SJSA1 (cell line): ENCODE measurements at regions not wholly inside any gene's neighbourhood (a gene's known extent, or its start where the extent isn't known, plus 50 kb on each side); places are given as distances from the start of the nearest gene placed in this dataset.

Source experiments
- DNase-seq, 2 experiments: peaks; one replicate each; pipeline ENCODE4 v3.0.0-alpha.2; 2015 to 2020; ENCODE audit warnings: low spot score in 2 of 2, low read depth in 1 of 2
- H3K27ac ChIP-seq: fragments of 250-450 bp; sonication (Bioruptor Pico); 2 replicates; pipeline ENCODE4 v1.5.1; 2020; ENCODE audit warnings: mild to moderate bottlenecking, moderate library complexity
- H3K27me3 ChIP-seq: fragments of 250-450 bp; sonication (Bioruptor Pico); replicated peaks from 2 replicates; pipeline ENCODE4 v1.5.1; 2020; ENCODE audit warnings: mild to moderate bottlenecking, moderate library complexity
- H3K36me3 ChIP-seq: fragments of 250-450 bp; sonication (Bioruptor Pico); 2 replicates; pipeline ENCODE4 v1.5.1; 2020; ENCODE audit warnings: mild to moderate bottlenecking
- H3K4me1 ChIP-seq: fragments of 250-450 bp; sonication (Bioruptor Pico); replicated peaks from 2 replicates; pipeline ENCODE4 v1.6.1; 2021; ENCODE audit warnings: mild to moderate bottlenecking
- H3K4me3 ChIP-seq: fragments of 250-450 bp; sonication (Bioruptor Pico); 2 replicates; pipeline ENCODE4 v1.5.1; 2020; ENCODE audit warnings: mild to moderate bottlenecking
- H3K9me3 ChIP-seq: fragments of 250-450 bp; sonication (Bioruptor Pico); replicated peaks from 2 replicates; pipeline ENCODE4 v1.5.1; 2020; ENCODE audit warnings: mild to moderate bottlenecking

DNA sequence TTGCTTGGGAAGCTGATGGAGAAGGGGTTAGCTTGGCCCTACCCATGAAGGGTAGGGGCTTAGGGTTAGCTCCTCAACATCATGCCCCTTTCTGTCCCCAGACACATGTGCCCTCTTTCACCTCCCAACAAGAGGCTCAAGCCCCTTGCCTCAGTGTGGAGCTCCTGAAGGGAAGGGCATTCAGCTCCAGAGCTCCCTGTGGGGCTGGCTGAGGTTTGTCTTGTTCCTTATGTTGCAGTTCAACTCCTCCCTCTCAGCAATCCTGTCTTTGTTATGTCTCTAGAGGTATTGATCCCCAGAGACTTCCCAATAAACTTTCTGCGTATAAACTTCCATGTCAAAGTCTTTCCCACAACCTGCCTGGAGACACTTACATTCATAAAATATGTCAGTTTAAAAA lies 252.2 kb upstream of the SP4 start:
- no peaks in the 10 kb centered on the region for H3K9me3 ChIP-seq
- no peak for DNase-seq
- H3K27me3 ChIP-seq = peaks cover 11% of the 10 kb centered on the region
- no peak overlapping the region for H3K4me3 ChIP-seq
- no peaks in the 10 kb centered on the region for H3K4me1 ChIP-seq
- H3K27ac ChIP-seq = no peak overlapping the region
- H3K36me3 ChIP-seq = no peaks in the 10 kb centered on the region

DNA sequence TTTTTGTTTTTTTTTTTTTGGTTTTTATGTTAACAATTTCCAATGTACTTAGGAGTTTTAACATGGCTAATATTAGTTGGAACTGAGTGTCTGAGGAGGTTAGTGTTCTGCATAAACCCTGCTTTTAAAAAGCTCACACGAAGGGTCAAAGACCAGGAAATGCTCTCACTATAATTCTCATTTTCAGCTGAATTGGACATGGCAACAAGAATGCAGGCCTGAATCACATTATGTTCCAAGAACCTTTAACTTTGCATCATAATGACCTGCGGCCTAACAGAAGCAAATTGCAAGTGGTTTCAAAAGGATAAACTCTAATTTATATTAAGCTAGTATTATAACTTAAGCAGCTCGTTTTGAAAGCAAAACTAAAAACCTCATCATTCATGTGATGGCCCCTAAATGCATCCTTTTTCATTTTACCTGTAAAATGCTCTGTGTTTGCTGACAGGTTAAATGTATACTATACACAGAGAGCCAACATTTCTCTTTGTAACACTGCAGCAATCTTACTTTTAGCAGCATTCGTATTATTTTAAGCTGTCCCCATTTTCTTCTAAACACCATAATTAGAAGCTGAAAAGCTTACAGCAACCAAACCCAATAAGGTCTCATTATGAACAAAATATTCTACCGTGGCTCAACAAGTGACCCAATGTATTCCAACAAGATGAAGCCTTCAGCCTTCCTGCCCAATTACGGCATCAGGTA lies 242.8 kb upstream of the SP4 start:
- Histone ChIP-seq H3K27ac (no peak overlapping the region), H3K4me3 (no peak overlapping the region), H3K9me3 (no peaks in the 10 kb centered on the region), H3K4me1 (no peaks in the 10 kb centered on the region), H3K27me3 (peaks cover 5% of the 10 kb centered on the region), H3K36me3 (no peaks in the 10 kb centered on the region)
- no peak for DNase-seq

DNA sequence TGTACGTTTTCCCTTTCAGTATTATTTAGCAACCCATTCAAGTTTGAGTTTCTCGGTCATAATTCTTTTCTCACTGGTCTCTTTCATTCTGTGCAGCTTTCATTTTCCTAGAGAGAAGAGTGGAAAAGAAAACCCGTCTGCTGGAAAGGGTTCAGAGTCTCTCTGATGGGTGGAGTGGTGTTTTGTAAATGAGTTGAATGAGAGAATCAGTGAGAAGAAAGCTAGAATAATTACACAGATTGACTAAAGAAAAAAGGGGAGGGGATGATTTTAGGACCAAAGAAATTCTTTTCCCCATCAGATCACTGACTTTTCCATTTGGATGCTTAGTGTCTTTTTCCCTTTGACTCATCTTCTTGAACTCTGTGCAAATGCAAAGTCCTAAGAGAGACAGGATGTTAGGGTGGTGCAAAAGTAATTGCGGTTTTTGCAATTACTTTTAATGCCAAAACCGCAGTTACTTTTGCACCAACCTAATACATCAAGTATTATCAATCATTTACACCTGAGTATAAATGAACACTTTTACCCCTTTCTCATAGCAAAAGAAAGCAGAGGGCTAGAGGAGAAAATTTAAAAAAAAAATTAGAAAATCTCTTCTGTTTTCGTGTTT lies 242.1 kb upstream of the SP4 start:
- no peaks in the 10 kb centered on the region for H3K36me3 ChIP-seq
- H3K4me3 ChIP-seq = no peak overlapping the region
- H3K9me3 ChIP-seq = no peaks in the 10 kb centered on the region
- peaks cover 5% of the 10 kb centered on the region for H3K27me3 ChIP-seq
- no peak for DNase-seq
- H3K27ac ChIP-seq = no peak overlapping the region
- H3K4me1 ChIP-seq = no peaks in the 10 kb centered on the region

DNA sequence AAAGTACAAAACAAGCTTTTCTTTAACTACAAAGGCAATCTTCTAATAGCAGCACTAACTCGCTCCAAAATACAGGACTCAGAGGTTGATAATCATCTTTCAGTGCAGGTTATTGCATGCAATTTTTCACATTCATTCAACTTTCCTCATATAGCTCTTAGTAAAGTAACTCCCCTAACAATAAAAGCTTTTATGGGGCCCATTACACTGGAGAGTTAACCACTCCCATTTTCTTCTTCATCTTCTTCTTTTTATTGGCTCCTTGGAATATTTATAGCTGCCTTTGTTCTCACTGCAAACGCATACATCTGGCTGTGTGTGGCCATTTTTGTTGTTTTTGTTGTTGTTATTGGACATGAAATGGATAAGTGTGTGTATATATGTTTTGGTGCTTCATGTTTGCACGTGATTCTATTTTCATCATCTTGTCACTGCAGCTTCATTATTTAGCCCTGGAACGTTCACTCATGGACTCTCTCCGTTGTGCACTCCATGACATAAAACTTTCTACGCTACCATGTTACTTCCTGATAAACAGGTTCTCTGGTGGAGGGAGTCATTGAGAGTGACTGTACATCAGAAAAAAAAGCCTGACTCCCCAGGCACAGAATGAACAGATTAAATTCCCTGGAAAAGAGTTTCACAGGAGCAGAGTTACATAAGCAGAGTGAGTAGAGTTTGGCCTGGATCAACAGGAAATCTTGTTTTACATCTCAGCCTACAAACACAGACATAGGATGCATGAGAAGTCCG lies 236.4 kb upstream of the SP4 start:
- Histone ChIP-seq H3K36me3 (no peaks in the 10 kb centered on the region), H3K9me3 (no peaks in the 10 kb centered on the region), H3K4me3 (no peak overlapping the region), H3K27me3 (peaks cover 2% of the 10 kb centered on the region), H3K27ac (no peak overlapping the region), H3K4me1 (no peaks in the 10 kb centered on the region)
- no peak for DNase-seq

DNA sequence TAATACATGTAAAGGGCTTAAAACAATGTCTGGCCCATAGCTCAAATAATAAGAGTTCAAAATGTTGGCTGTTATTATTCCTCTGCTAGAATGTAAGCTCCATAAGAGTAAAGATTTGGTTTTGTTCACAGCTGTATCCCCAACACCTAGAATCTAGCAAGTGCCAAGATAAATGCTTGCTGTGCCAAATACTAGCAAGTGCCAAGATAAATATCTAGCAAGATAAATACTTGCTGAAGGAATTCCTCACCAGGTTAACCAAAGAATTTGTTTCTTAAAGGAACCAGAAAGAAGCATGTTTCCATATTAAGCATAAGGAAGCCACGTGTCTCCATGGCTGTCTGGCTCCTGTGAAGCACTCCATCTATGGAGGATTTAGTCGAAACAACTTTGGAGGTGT lies 235.2 kb upstream of the SP4 start:
- no peak for DNase-seq
- no peak overlapping the region for H3K4me3 ChIP-seq
- no peaks in the 10 kb centered on the region for H3K36me3 ChIP-seq
- no peak overlapping the region for H3K27ac ChIP-seq
- no peaks in the 10 kb centered on the region for H3K9me3 ChIP-seq
- no peaks in the 10 kb centered on the region for H3K27me3 ChIP-seq
- H3K4me1 ChIP-seq = no peaks in the 10 kb centered on the region

DNA sequence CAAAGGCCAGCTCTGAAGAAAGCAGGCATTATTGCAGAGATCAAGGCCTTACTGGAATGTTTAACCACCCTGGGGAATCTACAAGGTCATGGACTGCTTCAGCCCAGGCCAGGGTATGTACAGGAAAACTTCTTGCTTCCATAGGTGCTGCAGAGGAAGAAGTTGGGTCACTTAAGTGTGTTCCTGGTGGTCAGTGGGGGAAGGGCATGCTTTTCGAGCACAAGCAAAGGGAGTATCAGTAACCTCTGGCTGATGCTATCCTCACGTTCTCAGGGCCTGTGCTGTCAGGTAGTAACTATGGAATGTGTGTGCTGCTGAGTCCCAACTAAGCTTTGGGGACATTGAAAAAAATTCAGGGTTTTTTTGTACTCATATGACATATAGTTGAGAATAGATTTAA lies 234.0 kb upstream of the SP4 start:
- DNase-seq = no peak
- no peaks in the 10 kb centered on the region for H3K4me1 ChIP-seq
- no peaks in the 10 kb centered on the region for H3K9me3 ChIP-seq
- H3K36me3 ChIP-seq = no peaks in the 10 kb centered on the region
- no peaks in the 10 kb centered on the region for H3K27me3 ChIP-seq
- no peak overlapping the region for H3K27ac ChIP-seq
- no peak overlapping the region for H3K4me3 ChIP-seq

DNA sequence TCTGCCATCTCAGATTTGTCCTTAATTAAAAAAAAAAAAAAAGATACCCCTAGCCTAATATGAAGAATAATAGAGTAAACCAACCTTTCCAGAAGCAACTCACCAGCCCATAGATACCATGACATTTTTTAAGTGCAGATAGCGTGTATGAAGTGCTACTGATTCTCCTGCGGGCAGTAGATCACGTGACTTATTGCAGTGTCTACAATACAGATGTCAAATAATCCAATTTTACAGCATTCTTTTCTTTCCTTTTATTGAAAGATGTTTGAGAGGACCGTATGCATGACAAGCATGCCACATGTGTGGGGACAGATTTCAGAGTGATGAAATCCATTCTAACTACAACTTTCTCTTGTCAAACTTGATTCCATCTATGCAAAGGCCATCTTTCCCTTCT lies 232.9 kb upstream of the SP4 start:
- H3K4me3 ChIP-seq = no peak overlapping the region
- H3K9me3 ChIP-seq = no peaks in the 10 kb centered on the region
- no peak for DNase-seq
- H3K36me3 ChIP-seq = no peaks in the 10 kb centered on the region
- no peaks in the 10 kb centered on the region for H3K4me1 ChIP-seq
- H3K27me3 ChIP-seq = 0 out of 2 replicates have a peak, but pooled peaks cover 3% of the 10 kb centered on the region
- H3K27ac ChIP-seq = no peak overlapping the region

DNA sequence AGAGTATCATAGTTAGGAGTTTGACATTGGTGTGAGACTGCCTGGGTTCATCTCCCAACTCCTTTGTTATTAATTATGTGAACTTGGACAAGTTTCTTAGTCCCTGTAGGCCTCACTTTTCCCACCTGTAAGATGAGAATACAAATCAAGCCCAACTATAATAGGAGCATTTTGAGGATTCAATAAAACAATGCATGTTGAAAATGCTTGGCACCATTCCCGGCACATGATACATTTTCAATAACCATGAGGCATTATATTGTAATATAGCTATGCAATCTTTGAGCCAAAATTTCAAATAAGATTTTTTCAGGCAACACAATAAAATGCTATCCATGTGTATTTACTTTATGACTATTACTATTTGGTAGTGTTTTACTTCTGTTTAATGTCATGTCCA lies 229.0 kb upstream of the SP4 start:
- H3K4me1 ChIP-seq = no peaks in the 10 kb centered on the region
- no peak overlapping the region for H3K4me3 ChIP-seq
- no peaks in the 10 kb centered on the region for H3K9me3 ChIP-seq
- no peak for DNase-seq
- H3K36me3 ChIP-seq = no peaks in the 10 kb centered on the region
- H3K27me3 ChIP-seq = peaks cover 3% of the 10 kb centered on the region; the same call in 1 of the 2 replicates
- H3K27ac ChIP-seq = no peak overlapping the region

DNA sequence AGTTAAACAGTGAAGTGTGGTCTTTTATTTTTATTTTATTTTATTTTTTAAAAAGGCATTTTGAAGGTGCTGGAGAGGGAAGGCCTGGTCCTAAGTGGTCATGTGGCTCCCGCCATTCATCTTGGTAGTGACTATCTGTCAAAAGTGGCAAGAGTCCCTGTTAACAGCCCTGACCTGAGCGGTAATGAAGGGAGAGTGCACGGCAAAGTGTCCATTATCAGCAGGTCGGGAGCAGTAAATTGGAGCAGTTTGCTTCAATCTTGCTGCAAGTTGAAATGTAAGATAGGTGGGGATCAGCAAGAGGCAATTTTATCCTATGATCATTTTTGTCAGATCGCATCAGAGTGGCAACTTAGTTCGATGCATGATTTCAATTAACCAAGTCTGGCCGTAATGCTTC lies 227.4 kb upstream of the SP4 start:
- Histone ChIP-seq H3K36me3 (no peaks in the 10 kb centered on the region), H3K27me3 (peaks cover 3% of the 10 kb centered on the region; the same call in 1 of the 2 replicates), H3K27ac (no peak overlapping the region), H3K4me1 (no peaks in the 10 kb centered on the region), H3K4me3 (no peak overlapping the region), H3K9me3 (no peaks in the 10 kb centered on the region)
- DNase-seq = no peak

DNA sequence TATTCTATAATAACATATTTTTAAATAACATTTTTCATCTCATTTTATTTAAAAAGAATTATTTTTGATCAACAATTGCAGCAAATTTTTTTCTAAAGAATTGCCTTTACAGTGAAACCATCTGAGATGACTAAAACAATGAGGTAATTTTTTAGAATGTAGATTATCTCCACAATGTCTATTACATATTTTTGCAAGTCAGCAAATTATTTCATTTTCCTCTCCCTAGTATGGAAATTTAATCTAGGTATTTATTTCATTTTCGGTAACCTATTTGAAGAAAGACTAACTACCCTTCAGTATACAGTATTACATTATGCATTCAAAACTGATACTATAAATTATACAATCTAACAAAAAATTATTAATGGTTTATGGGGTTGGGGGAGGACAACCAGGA lies 213.2 kb upstream of the SP4 start:
- no peak for DNase-seq
- H3K4me3 ChIP-seq = no peak overlapping the region
- no peak overlapping the region for H3K27ac ChIP-seq
- H3K4me1 ChIP-seq = no peaks in the 10 kb centered on the region
- H3K27me3 ChIP-seq = no peaks in the 10 kb centered on the region
- no peaks in the 10 kb centered on the region for H3K9me3 ChIP-seq
- no peaks in the 10 kb centered on the region for H3K36me3 ChIP-seq

DNA sequence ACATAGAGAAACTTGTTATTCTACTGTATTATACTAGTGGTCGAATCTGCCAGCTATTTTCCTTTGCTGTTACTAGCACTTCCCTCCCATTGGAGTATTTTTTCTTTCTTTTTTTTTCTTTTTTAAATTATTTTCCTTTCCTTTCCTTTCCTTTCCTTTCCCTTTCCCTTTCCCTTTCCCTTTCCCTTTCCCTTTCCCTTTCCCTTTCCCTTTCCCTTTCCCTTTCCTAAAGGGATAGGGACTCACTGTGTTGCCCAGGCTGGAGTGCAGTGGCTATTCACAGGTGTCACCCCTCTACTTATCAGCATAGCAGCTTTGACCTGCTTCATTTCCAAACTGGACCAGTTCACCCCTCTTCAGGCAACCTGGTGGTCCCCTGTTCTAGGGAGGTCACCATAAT lies 212.6 kb upstream of the SP4 start:
- no peak for DNase-seq
- H3K9me3 ChIP-seq = no peaks in the 10 kb centered on the region

DNA sequence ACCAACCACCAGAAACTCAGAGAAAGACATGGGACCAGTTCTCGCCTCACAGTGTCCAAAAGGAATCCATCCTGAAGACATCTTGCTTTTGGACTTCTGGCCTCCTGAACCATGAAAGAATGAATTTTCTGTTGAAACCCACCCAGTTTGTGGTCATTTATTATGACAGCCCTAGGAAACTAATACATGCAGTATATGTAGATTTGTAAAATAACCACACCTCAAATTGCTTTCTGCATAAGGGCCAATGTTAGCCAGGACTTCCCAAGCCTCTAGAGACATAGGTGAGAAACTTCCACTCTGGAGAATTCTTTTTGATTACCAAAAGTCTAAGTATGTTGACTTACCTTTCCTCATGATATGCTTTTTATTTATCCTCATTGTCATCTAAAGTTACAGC lies 210.5 kb upstream of the SP4 start:
- H3K27ac ChIP-seq = no peak overlapping the region
- H3K27me3 ChIP-seq = no peaks in the 10 kb centered on the region
- no peaks in the 10 kb centered on the region for H3K9me3 ChIP-seq
- H3K4me3 ChIP-seq = no peak overlapping the region
- H3K4me1 ChIP-seq = no peaks in the 10 kb centered on the region
- no peak for DNase-seq
- no peaks in the 10 kb centered on the region for H3K36me3 ChIP-seq

More for the DNA sequence above, 212.6 kb upstream of the SP4 start:
- H3K4me3 ChIP-seq = no peak overlapping the region
- H3K27me3 ChIP-seq = no peaks in the 10 kb centered on the region
- H3K36me3 ChIP-seq = no peaks in the 10 kb centered on the region
- H3K4me1 ChIP-seq = no peaks in the 10 kb centered on the region
- H3K27ac ChIP-seq = no peak overlapping the region

DNA sequence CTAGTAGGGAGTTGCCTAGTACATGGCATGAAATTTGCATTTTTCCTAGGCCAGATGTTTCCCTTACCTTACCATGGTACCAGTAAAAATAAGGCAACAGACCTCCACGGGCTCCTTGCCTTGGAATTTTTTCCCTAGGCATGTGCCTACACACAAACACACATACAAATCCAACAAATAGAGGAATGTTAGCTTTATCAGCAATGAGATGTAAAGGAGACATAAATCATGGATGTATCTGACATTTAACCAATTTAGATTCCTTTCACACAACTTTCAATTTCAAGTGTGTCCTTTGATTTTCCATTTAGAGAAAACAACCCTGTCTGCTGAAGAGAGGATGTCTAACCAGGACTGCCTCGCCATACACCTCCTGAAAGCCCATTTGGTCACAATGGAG lies 209.7 kb upstream of the SP4 start:
- no peaks in the 10 kb centered on the region for H3K4me1 ChIP-seq
- no peak for DNase-seq
- H3K27me3 ChIP-seq = no peaks in the 10 kb centered on the region
- H3K36me3 ChIP-seq = no peaks in the 10 kb centered on the region
- no peak overlapping the region for H3K4me3 ChIP-seq
- no peak overlapping the region for H3K27ac ChIP-seq
- H3K9me3 ChIP-seq = no peaks in the 10 kb centered on the region

DNA sequence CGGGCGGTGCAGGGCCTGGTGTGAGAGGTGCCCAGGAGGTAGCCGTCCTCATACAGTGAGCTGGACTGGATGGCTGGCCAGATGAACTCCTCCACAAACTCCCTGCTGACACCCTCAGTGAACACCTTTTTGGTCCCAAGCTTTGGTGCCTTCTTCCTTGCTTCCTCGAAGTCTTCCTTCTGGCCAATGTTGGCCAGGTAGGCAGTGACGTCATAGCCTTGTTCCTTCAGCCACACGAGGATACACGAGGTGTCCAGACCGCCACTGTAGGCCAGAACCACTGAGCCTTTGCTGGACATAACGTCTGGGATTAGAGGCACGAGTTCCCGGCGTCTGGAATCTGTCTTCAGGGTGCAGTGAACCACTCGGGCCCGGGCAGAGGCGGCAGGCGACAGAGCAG lies 206.8 kb upstream of the SP4 start:
- no peak overlapping the region for H3K4me3 ChIP-seq
- no peak overlapping the region for H3K27ac ChIP-seq
- no peaks in the 10 kb centered on the region for H3K9me3 ChIP-seq
- no peaks in the 10 kb centered on the region for H3K36me3 ChIP-seq
- no peak for DNase-seq
- H3K4me1 ChIP-seq = no peaks in the 10 kb centered on the region
- H3K27me3 ChIP-seq = no peaks in the 10 kb centered on the region
